Retinal pigment epithelial cell (primary cell): ENCODE measurements at regions not wholly inside any gene's neighbourhood (a gene's known extent, or its start where the extent isn't known, plus 50 kb on each side); places are given as distances from the start of the nearest gene placed in this dataset.
A peak's percentile ranks its signal among the peaks of the same experiment; 100 is the strongest.
"Not testable (repeated sequence)": the region's sequence is repeated elsewhere in the genome, so short reads cannot be mapped to it uniquely, and the experiment has no call there.

Source experiments
- DNase-seq: peaks from one replicate; pipeline ENCODE4 v3.0.0-alpha.2; 2010; ENCODE audit warnings: low read depth
- H3K4me3 ChIP-seq: 2 replicates; pipeline ENCODE4 v1.5.1; 2011; ENCODE audit warnings: mild to moderate bottlenecking, low read length, control low read depth, moderate library complexity
- CTCF ChIP-seq: conservative IDR thresholded peaks from 2 replicates; pipeline ENCODE4 v1.5.1; 2011; ENCODE audit warnings: low read depth, low read length, control low read depth, inconsistent platforms

GRCh38 chr16:29198731-29199521, 207.6 kb downstream of the NPIPB11 start:
- no peak for DNase-seq
- no peak overlapping the region for H3K4me3 ChIP-seq
- no peak for TF ChIP-seq CTCF

- H3K4me3 ChIP-seq: no peak overlapping the region
- no peak for DNase-seq
- TF ChIP-seq CTCF: no peak
Measured at GRCh38 chr16:29198231-29198630, 208.3 kb downstream of the NPIPB11 start.

GRCh38 chr16:29197494-29198100, 208.9 kb downstream of the NPIPB11 start:
- not testable (repeated sequence) for DNase-seq

GRCh38 chr16:29196746-29197145, 209.8 kb downstream of the NPIPB11 start:
- DNase-seq: not testable (repeated sequence)

More at GRCh38 chr16:29197494-29198100, 208.9 kb downstream of the NPIPB11 start:
- H3K4me3 ChIP-seq: not testable (repeated sequence)

GRCh38 chr16:29195116-29195872, 210.4 kb downstream of the LAT start:
- DNase-seq, H3K4me3 ChIP-seq: not testable (repeated sequence)

More at GRCh38 chr16:29196746-29197145, 209.8 kb downstream of the NPIPB11 start:
- H3K4me3 ChIP-seq: not testable (repeated sequence)

- DNase-seq, H3K4me3 ChIP-seq: not testable (repeated sequence)
Measured at GRCh38 chr16:29194185-29194844, 209.5 kb downstream of the LAT start.

- DNase-seq, H3K4me3 ChIP-seq: not testable (repeated sequence)
Measured at GRCh38 chr16:29193634-29194033, 208.8 kb downstream of the LAT start.

- DNase-seq, H3K4me3 ChIP-seq: not testable (repeated sequence)
Measured at GRCh38 chr16:29193248-29193574, 208.4 kb downstream of the LAT start.

- H3K4me3 ChIP-seq: no peak overlapping the region
- DNase-seq: no peak
- TF ChIP-seq CTCF: peak; percentile 30
Measured at GRCh38 chr16:29192329-29193247, 207.7 kb downstream of the LAT start.

- DNase-seq, H3K4me3 ChIP-seq: not testable (repeated sequence)
Measured at GRCh38 chr16:29191636-29192180, 206.9 kb downstream of the LAT start.

GRCh38 chr16:29190553-29191431, 205.9 kb downstream of the LAT start:
- not testable (repeated sequence) for DNase-seq

GRCh38 chr16:29188806-29189205, 204.0 kb downstream of the LAT start:
- H3K4me3 ChIP-seq, DNase-seq: not testable (repeated sequence)

More at GRCh38 chr16:29190553-29191431, 205.9 kb downstream of the LAT start:
- H3K4me3 ChIP-seq: not testable (repeated sequence)
